HG02973 (cell line): ENCODE measurements at regions not wholly inside any gene's neighbourhood (a gene's known extent, or its start where the extent isn't known, plus 50 kb on each side); places are given as distances from the start of the nearest gene placed in this dataset.
"Not testable (repeated sequence)": the region's sequence is repeated elsewhere in the genome, so short reads cannot be mapped to it uniquely, and the experiment has no call there.

Experiments used
- ATAC-seq: cut with Tn5 transposase; IDR thresholded peaks from one replicate; pipeline ENCODE4 v1.9.1; 2021; ENCODE audit warnings: moderate library complexity; ENCODE audit not compliant: unreplicated experiment

- no peak for ATAC-seq
Measured at GRCh38 chr9:90069085-90069484, 464.3 kb downstream of the GADD45G start.

GRCh38 chr9:90070056-90070455, 465.2 kb downstream of the GADD45G start:
- no peak for ATAC-seq

- ATAC-seq = no peak
Measured at GRCh38 chr9:90070469-90070868, 465.7 kb downstream of the GADD45G start.

GRCh38 chr9:90070931-90071660, 466.3 kb downstream of the GADD45G start:
- no peak for ATAC-seq

- no peak for ATAC-seq
Measured at GRCh38 chr9:90073186-90073945, 468.6 kb downstream of the GADD45G start.

- ATAC-seq = no peak
Measured at GRCh38 chr9:90074316-90074962, 469.6 kb downstream of the GADD45G start.

- not testable (repeated sequence) for ATAC-seq
Measured at GRCh38 chr9:90077598-90077997, 472.8 kb downstream of the GADD45G start.

- ATAC-seq = no peak
Measured at GRCh38 chr9:90078988-90079421, 474.2 kb downstream of the GADD45G start.

- ATAC-seq = no peak
Measured at GRCh38 chr9:90085633-90086032, 480.8 kb downstream of the GADD45G start.

- ATAC-seq = no peak
Measured at GRCh38 chr9:90086101-90086511, 481.3 kb downstream of the GADD45G start.

GRCh38 chr9:90088434-90088833, 483.6 kb downstream of the GADD45G start:
- no peak for ATAC-seq

- no peak for ATAC-seq
Measured at GRCh38 chr9:90088856-90089255, 484.0 kb downstream of the GADD45G start.

- no peak for ATAC-seq
Measured at GRCh38 chr9:90090997-90091396, 486.2 kb downstream of the GADD45G start.

GRCh38 chr9:90092508-90092907, 487.7 kb downstream of the GADD45G start:
- ATAC-seq = no peak

- ATAC-seq = no peak
Measured at GRCh38 chr9:90095682-90096081, 490.9 kb downstream of the GADD45G start.

GRCh38 chr9:90097237-90097636, 492.4 kb downstream of the GADD45G start:
- ATAC-seq = no peak

GRCh38 chr9:90098408-90098807, 493.6 kb downstream of the GADD45G start:
- no peak for ATAC-seq

GRCh38 chr9:90099262-90099963, 494.6 kb downstream of the GADD45G start:
- ATAC-seq = no peak

GRCh38 chr9:90100014-90100413, 495.2 kb downstream of the GADD45G start:
- ATAC-seq = no peak

- peak; percentile 92 for ATAC-seq
Measured at GRCh38 chr9:90102292-90102901, 497.6 kb downstream of the GADD45G start.

- ATAC-seq = no peak
Measured at GRCh38 chr9:90103771-90104170, 499.0 kb downstream of the GADD45G start.
